ENCODE measurements at regions not wholly inside any gene's neighbourhood (a gene's known extent, or its start where the extent isn't known, plus 50 kb on each side); places are given as distances from the start of the nearest gene placed in this dataset.
A peak's percentile ranks its signal among the peaks of the same experiment; 100 is the strongest.

- Histone ChIP-seq H3K4me2 (ENCODE audit: low read length) (peak overlapping the region; percentile 63), H3K27ac (ENCODE audit: low read depth, low read length, poor library complexity, severe bottlenecking) (peak overlapping the region; percentile 89)
These were observed 206.4 kb upstream of the HDDC2 start for GRCh38 chr6:125507987-125508655.

GRCh38 chr6:125508793-125509192 is 207.0 kb upstream of the HDDC2 start:
- TF ChIP-seq CTCF (IDR thresholded peaks at IDR 0.05; ENCODE audit: low read length) (no peak), EZH2 (IDR thresholded peaks at IDR 0.05; ENCODE audit: borderline replicate concordance, low read length) (no peak)
- H3K9me2 ChIP-seq (ENCODE audit: low read depth, low read length), result no peaks in the 10 kb centered on the region
- H3K79me2 ChIP-seq (ENCODE audit: insufficient read depth, low read length), result no peaks in the 10 kb centered on the region
- no peak overlapping the region for H3K9ac ChIP-seq (ENCODE audit: low read length)
- no peak overlapping the region for H3K4me2 ChIP-seq (ENCODE audit: low read length)
- peak overlapping the region; percentile 89 for H3K27ac ChIP-seq (ENCODE audit: low read depth, low read length, poor library complexity, severe bottlenecking)
- no peaks in the 10 kb centered on the region for H3F3A ChIP-seq (ENCODE audit: insufficient read depth, low read length)
- H3K27me3 ChIP-seq (ENCODE audit: insufficient read depth, low read length), result no peaks in the 10 kb centered on the region
- H3K4me3 ChIP-seq (ENCODE audit: low read depth, low read length, poor library complexity, severe bottlenecking), result no peak overlapping the region
- H3K36me3 ChIP-seq (ENCODE audit: insufficient read depth, low read length), result no peaks in the 10 kb centered on the region
- H4K20me1 ChIP-seq (ENCODE audit: insufficient read depth, low read length), result no peaks in the 10 kb centered on the region
- H2AFZ ChIP-seq (ENCODE audit: low read length), result no peak overlapping the region
- H3K9me3 ChIP-seq (ENCODE audit: low read length), result no peaks in the 10 kb centered on the region
- peaks cover 78% of the 10 kb centered on the region for H3K4me1 ChIP-seq (ENCODE audit: insufficient read depth, low read length, severe bottlenecking)

More at GRCh38 chr6:125507987-125508655, 206.4 kb upstream of the HDDC2 start:
- Histone ChIP-seq H2AFZ (ENCODE audit: low read length) (no peak overlapping the region), H3K36me3 (ENCODE audit: insufficient read depth, low read length) (no peaks in the 10 kb centered on the region), H3K79me2 (ENCODE audit: insufficient read depth, low read length) (no peaks in the 10 kb centered on the region), H3K4me1 (ENCODE audit: insufficient read depth, low read length, severe bottlenecking) (peaks cover 77% of the 10 kb centered on the region), H3K9ac (ENCODE audit: low read length) (peak overlapping the region; percentile 50), H4K20me1 (ENCODE audit: insufficient read depth, low read length) (no peaks in the 10 kb centered on the region), H3F3A (ENCODE audit: insufficient read depth, low read length) (no peaks in the 10 kb centered on the region), H3K9me2 (ENCODE audit: low read depth, low read length) (no peaks in the 10 kb centered on the region), H3K27me3 (ENCODE audit: insufficient read depth, low read length) (no peaks in the 10 kb centered on the region), H3K4me3 (ENCODE audit: low read depth, low read length, poor library complexity, severe bottlenecking) (peak overlapping the region; percentile 29), H3K9me3 (ENCODE audit: low read length) (no peaks in the 10 kb centered on the region)
- TF ChIP-seq EZH2 (IDR thresholded peaks at IDR 0.05; ENCODE audit: borderline replicate concordance, low read length) (no peak), CTCF (IDR thresholded peaks at IDR 0.05; ENCODE audit: low read length) (no peak)

GRCh38 chr6:125509477-125509876 is 207.7 kb upstream of the HDDC2 start:
- no peaks in the 10 kb centered on the region for H3K79me2 ChIP-seq (ENCODE audit: insufficient read depth, low read length)
- no peak overlapping the region for H3K4me3 ChIP-seq (ENCODE audit: low read depth, low read length, poor library complexity, severe bottlenecking)
- no peak overlapping the region for H3K4me2 ChIP-seq (ENCODE audit: low read length)
- no peaks in the 10 kb centered on the region for H3K9me3 ChIP-seq (ENCODE audit: low read length)
- no peaks in the 10 kb centered on the region for H3F3A ChIP-seq (ENCODE audit: insufficient read depth, low read length)
- no peaks in the 10 kb centered on the region for H4K20me1 ChIP-seq (ENCODE audit: insufficient read depth, low read length)
- H3K4me1 ChIP-seq (ENCODE audit: insufficient read depth, low read length, severe bottlenecking), result peaks cover 71% of the 10 kb centered on the region
- peak overlapping the region; percentile 89 for H3K27ac ChIP-seq (ENCODE audit: low read depth, low read length, poor library complexity, severe bottlenecking)
- no peak overlapping the region for H2AFZ ChIP-seq (ENCODE audit: low read length)
- H3K9me2 ChIP-seq (ENCODE audit: low read depth, low read length), result no peaks in the 10 kb centered on the region
- H3K27me3 ChIP-seq (ENCODE audit: insufficient read depth, low read length), result no peaks in the 10 kb centered on the region
- TF ChIP-seq CTCF (IDR thresholded peaks at IDR 0.05; ENCODE audit: low read length), result no peak
- H3K36me3 ChIP-seq (ENCODE audit: insufficient read depth, low read length), result no peaks in the 10 kb centered on the region
- H3K9ac ChIP-seq (ENCODE audit: low read length), result no peak overlapping the region

Measured in OCI-LY1 (cell line).